ENCODE measurements at regions not wholly inside any gene's neighbourhood (a gene's known extent, or its start where the extent isn't known, plus 50 kb on each side); places are given as distances from the start of the nearest gene placed in this dataset.
"Not testable (repeated sequence)": the region's sequence is repeated elsewhere in the genome, so short reads cannot be mapped to it uniquely, and the experiment has no call there.

- DNase-seq (ENCODE audit: low read depth in 2 of 2), result no peak
Measured at GRCh38 chr13:99774644-99775043, 196.9 kb downstream of the ZIC5 start.

- DNase-seq (ENCODE audit: low read depth in 2 of 2), result no peak
Measured at GRCh38 chr13:99768986-99769385, 202.6 kb downstream of the ZIC5 start.

- DNase-seq (ENCODE audit: low read depth in 2 of 2), result no peak
Measured at GRCh38 chr13:99766641-99767045, 204.9 kb downstream of the ZIC5 start.

GRCh38 chr13:99765869-99766268 lies 205.7 kb downstream of the ZIC5 start:
- DNase-seq (ENCODE audit: low read depth in 2 of 2), result no peak

- DNase-seq (ENCODE audit: low read depth in 2 of 2), result no peak
Measured at GRCh38 chr13:99760456-99760855, 211.1 kb downstream of the ZIC5 start.

- DNase-seq (ENCODE audit: low read depth in 2 of 2), result no peak
Measured at GRCh38 chr13:99759163-99759552, 212.4 kb downstream of the ZIC5 start.

GRCh38 chr13:99758460-99759162 lies 213.0 kb downstream of the ZIC5 start:
- no peak for DNase-seq (ENCODE audit: low read depth in 2 of 2)

GRCh38 chr13:99757756-99758459 lies 213.7 kb downstream of the ZIC5 start:
- no peak for DNase-seq (ENCODE audit: low read depth in 2 of 2)

GRCh38 chr13:99756281-99756680 lies 215.3 kb downstream of the ZIC5 start:
- no peak for DNase-seq (ENCODE audit: low read depth in 2 of 2)

GRCh38 chr13:99754750-99755149 lies 216.8 kb downstream of the ZIC5 start:
- DNase-seq (ENCODE audit: low read depth in 2 of 2), result not testable (repeated sequence)

- DNase-seq (ENCODE audit: low read depth in 2 of 2), result no peak
Measured at GRCh38 chr13:99752373-99752772, 219.2 kb downstream of the ZIC5 start.

GRCh38 chr13:99751517-99752199 lies 219.9 kb downstream of the ZIC5 start:
- no peak for DNase-seq (ENCODE audit: low read depth in 2 of 2)

- no peak for DNase-seq (ENCODE audit: low read depth in 2 of 2)
Measured at GRCh38 chr13:99750951-99751350, 220.6 kb downstream of the ZIC5 start.

- DNase-seq (ENCODE audit: low read depth in 2 of 2), result no peak
Measured at GRCh38 chr13:99749271-99750019, 222.1 kb downstream of the ZIC5 start.

- DNase-seq (ENCODE audit: low read depth in 2 of 2), result no peak
Measured at GRCh38 chr13:99747403-99747710, 224.2 kb downstream of the ZIC5 start.

- no peak for DNase-seq (ENCODE audit: low read depth in 2 of 2)
Measured at GRCh38 chr13:99746637-99747402, 224.7 kb downstream of the ZIC5 start.

- DNase-seq (ENCODE audit: low read depth in 2 of 2), result no peak
Measured at GRCh38 chr13:99743094-99743493, 228.5 kb downstream of the ZIC5 start.

GRCh38 chr13:99741960-99742359 lies 229.6 kb downstream of the ZIC5 start:
- DNase-seq (ENCODE audit: low read depth in 2 of 2), result no peak

- no peak for DNase-seq (ENCODE audit: low read depth in 2 of 2)
Measured at GRCh38 chr13:99740251-99740979, 231.2 kb downstream of the ZIC5 start.

GRCh38 chr13:99738626-99739025 lies 232.9 kb downstream of the ZIC5 start:
- DNase-seq (ENCODE audit: low read depth in 2 of 2), result no peak
